Nephron progenitor cell (in vitro differentiated cells): ENCODE measurements at regions not wholly inside any gene's neighbourhood (a gene's known extent, or its start where the extent isn't known, plus 50 kb on each side); places are given as distances from the start of the nearest gene placed in this dataset.

Experiments used
- DNase-seq: peaks from one replicate; pipeline ENCODE4 v3.0.0; 2021
- H3K27ac Mint-ChIP-seq: 2 replicates; pipeline ENCODE4 v1.8.0; 2021; ENCODE audit warnings: mild to moderate bottlenecking, moderate library complexity, mixed read lengths
- H3K27me3 Mint-ChIP-seq: 2 replicates; pipeline ENCODE4 v1.8.0; 2021; ENCODE audit warnings: mild to moderate bottlenecking, low read depth, mixed read lengths; ENCODE audit not compliant: poor library complexity
- H3K36me3 Mint-ChIP-seq: 2 replicates; pipeline ENCODE4 v1.8.0; 2021; ENCODE audit warnings: low read depth, mixed read lengths
- H3K4me1 Mint-ChIP-seq: 2 replicates; pipeline ENCODE4 v1.8.0; 2021; ENCODE audit warnings: mixed read lengths
- H3K4me3 Mint-ChIP-seq: 2 replicates; pipeline ENCODE4 v1.8.0; 2021; ENCODE audit warnings: mild to moderate bottlenecking, moderate library complexity, mixed read lengths
- H3K9me3 Mint-ChIP-seq: 2 replicates; pipeline ENCODE4 v1.8.0; 2021; ENCODE audit warnings: mild to moderate bottlenecking, moderate library complexity, mixed read lengths
- TF ChIP-seq, protein P1 (sequence below): fragments of 200-600 bp; sonication (generic); IDR thresholded peaks from 2 replicates; pipeline ENCODE4 v1.5.0; 2021; ENCODE audit warnings: antibody characterized with exemption

DNA sequence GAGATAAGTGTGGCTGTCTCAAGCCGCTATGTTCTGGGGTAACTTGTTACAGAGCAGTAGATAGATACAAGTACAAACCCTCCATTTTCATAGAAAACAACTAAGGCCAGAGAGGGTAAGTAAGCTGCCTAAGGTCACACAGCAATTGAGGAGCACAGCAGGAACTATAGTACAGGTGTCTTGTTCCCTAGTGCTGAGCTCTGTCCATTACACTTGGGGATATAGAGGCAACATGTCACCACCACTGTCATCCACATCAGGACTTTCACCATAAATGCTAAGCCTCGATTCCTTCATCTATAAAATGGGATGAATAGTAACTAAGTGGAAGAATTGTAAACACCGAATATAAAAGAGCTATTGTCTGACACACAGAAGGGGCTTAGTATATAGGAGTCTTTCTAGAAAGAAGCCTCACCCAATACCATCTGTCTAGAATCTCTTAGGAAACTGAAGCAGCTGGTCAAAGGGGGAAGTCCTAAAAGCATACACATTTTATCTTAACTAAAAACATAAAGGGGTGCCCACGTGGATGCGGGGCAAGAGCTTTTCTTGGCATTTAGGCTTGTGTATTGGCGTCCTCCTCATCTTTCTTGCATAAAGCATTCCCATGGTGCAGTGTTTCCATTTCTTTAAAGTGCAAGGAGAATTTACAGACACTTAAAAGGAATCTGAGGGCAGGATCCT, 93.8 kb upstream of the ALX4 start:
- Mint-ChIP-seq H3K4me1 (peaks cover 49% of the 10 kb centered on the region), H3K36me3 (no peaks in the 10 kb centered on the region), H3K27ac (no peak overlapping the region), H3K9me3 (no peaks in the 10 kb centered on the region), H3K27me3 (peaks cover 39% of the 10 kb centered on the region), H3K4me3 (no peak overlapping the region)
- no peak for DNase-seq
- TF ChIP-seq, protein P1, sequence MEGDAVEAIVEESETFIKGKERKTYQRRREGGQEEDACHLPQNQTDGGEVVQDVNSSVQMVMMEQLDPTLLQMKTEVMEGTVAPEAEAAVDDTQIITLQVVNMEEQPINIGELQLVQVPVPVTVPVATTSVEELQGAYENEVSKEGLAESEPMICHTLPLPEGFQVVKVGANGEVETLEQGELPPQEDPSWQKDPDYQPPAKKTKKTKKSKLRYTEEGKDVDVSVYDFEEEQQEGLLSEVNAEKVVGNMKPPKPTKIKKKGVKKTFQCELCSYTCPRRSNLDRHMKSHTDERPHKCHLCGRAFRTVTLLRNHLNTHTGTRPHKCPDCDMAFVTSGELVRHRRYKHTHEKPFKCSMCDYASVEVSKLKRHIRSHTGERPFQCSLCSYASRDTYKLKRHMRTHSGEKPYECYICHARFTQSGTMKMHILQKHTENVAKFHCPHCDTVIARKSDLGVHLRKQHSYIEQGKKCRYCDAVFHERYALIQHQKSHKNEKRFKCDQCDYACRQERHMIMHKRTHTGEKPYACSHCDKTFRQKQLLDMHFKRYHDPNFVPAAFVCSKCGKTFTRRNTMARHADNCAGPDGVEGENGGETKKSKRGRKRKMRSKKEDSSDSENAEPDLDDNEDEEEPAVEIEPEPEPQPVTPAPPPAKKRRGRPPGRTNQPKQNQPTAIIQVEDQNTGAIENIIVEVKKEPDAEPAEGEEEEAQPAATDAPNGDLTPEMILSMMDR, result no peak

DNA sequence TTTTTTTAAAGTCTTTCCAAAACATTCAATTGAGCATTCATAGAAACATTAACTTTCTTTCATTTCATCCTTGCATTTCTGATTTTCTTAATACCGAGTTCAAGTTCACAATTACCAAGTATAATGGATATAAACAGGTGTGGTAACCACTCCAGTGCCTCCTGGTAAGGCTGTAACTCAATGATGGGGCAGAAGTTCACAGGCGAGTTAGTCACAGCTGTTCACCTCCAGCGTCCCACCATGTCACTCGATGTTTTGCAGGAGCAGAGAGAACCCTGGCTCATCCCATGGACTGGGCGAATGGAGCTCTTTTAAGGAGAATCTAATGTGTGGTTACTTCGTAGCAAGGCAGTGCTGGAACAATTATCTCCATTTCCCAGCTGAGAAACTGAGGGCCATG, 94.4 kb upstream of the ALX4 start:
- H3K27me3 Mint-ChIP-seq, result peaks cover 39% of the 10 kb centered on the region
- TF ChIP-seq, protein P1, result no peak
- no peaks in the 10 kb centered on the region for H3K36me3 Mint-ChIP-seq
- H3K27ac Mint-ChIP-seq, result no peak overlapping the region
- no peak for DNase-seq
- H3K4me1 Mint-ChIP-seq, result peaks cover 47% of the 10 kb centered on the region
- no peak overlapping the region for H3K4me3 Mint-ChIP-seq
- H3K9me3 Mint-ChIP-seq, result no peaks in the 10 kb centered on the region

DNA sequence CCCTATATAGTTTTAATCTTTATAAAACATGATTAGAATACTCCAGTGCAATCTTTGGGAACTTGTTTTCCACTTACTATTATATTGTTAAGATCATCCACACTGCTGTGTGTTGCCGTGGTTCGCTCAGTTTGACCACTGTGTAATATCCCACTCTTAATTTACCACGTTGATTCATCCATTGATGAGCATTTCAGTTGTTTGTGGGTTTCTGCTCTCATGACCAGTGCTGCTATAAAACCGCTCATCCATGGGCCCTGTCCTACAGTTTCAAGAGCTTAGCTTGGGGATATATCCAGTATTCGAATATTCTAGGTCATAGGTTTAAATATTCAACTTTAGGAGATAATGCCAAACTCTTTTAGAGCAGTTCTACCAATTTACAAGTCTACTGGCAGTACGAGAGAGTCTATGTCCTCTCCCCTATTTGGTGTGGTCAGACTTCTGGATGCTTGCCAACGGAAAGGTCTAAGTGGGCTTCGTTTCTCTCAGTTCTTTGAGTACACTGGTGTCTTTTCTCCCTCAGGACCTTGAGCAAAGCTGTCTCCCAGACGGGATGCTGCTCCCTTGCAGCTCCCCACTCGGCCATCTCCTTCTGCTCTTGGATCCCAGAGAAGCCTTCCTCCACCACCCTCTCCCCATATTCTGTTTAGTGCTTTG, 94.9 kb upstream of the ALX4 start:
- no peaks in the 10 kb centered on the region for H3K9me3 Mint-ChIP-seq
- peaks cover 43% of the 10 kb centered on the region for H3K4me1 Mint-ChIP-seq
- H3K27me3 Mint-ChIP-seq, result peaks cover 37% of the 10 kb centered on the region
- no peak overlapping the region for H3K27ac Mint-ChIP-seq
- no peaks in the 10 kb centered on the region for H3K36me3 Mint-ChIP-seq
- TF ChIP-seq, protein P1, result no peak
- DNase-seq, result no peak
- H3K4me3 Mint-ChIP-seq, result no peak overlapping the region

DNA sequence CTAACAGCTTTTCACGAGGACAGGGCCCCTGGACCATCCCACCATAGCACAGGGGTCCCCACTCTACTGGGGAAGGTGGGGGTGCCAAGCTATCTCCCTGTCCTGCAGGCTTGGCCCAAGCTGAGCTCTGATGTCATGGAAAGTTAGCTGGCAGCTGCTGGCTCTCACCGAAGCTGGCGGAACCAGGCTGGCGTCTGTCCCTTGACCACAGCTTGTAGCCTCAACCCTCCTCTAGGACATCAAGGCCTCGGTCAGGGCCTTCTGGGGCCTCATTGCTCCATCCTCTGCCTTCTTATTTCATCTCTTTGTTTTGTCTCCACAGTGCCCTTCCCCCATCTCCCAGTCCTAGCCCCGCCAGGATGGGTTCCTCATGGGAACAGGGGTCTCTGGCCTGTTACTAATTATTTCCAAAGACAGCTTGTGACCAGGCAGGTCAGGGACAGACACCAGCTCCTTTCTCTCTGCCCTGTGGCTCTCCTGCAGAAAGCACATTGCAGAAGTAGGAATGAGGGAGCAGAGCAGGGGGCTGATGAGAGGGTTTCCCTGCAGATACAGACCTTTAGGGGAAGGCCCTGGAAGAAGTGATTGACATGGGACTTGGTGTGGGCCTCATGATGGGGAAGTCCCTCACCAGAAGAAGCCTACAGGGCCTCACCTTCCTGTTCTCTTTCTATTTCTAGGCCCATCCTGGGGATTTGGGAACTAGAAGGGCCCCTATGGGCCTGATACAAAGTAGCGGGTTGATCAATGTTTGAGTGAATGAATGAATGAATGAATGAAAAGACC, 97.5 kb upstream of the ALX4 start:
- Mint-ChIP-seq H3K27me3 (peaks cover 41% of the 10 kb centered on the region), H3K27ac (no peak overlapping the region), H3K36me3 (no peaks in the 10 kb centered on the region), H3K9me3 (peaks cover 18% of the 10 kb centered on the region), H3K4me1 (peaks cover 42% of the 10 kb centered on the region), H3K4me3 (no peak overlapping the region)
- TF ChIP-seq, protein P1, result no peak
- no peak for DNase-seq

DNA sequence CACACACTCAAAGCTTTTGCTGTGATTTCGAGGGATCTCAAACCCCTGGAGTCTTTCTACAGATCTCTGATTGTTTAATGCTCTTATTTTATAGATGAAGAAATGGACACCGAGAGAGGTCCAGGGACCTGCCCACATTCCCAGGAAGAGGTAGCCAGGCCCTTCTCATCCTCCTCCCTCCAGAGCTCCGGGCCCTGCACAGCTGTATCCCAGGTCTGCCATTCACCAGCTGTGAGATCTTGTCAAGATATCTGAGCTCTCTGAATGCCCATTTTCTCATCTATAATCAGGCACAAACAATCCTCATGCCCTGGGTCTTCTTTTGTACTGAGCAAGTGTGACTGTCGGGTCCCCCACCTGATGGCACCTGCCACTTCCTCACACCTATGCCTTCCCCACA, 98.2 kb upstream of the ALX4 start:
- Mint-ChIP-seq H3K27ac (no peak overlapping the region), H3K27me3 (peaks cover 38% of the 10 kb centered on the region), H3K9me3 (peaks cover 22% of the 10 kb centered on the region), H3K36me3 (no peaks in the 10 kb centered on the region), H3K4me3 (no peak overlapping the region), H3K4me1 (peaks cover 35% of the 10 kb centered on the region)
- DNase-seq, result no peak
- TF ChIP-seq, protein P1, result no peak
